ENCODE measurements at regions not wholly inside any gene's neighbourhood (a gene's known extent, or its start where the extent isn't known, plus 50 kb on each side); places are given as distances from the start of the nearest gene placed in this dataset.

GRCh38 chr22:49039625-49040024 is 788.0 kb downstream of the BRD1 start (continued):
- peak; percentile 93 for TF ChIP-seq TEAD3 (CRISPR knock-in tag; optimal IDR thresholded peaks at IDR 0.05; ENCODE audit: borderline replicate concordance)
- no peak for TF ChIP-seq LBX2 (CRISPR knock-in tag; IDR thresholded peaks at IDR 0.05; ENCODE audit: borderline replicate concordance)
- no peak for TF ChIP-seq SNRNP70 (IDR thresholded peaks at IDR 0.05; ENCODE audit: low read depth, low read length)
- peak; percentile 79 for TF ChIP-seq HNF4A (CRISPR knock-in tag; IDR thresholded peaks at IDR 0.05)
- no peak for TF ChIP-seq THYN1 (CRISPR knock-in tag; IDR thresholded peaks at IDR 0.05; ENCODE audit: borderline replicate concordance, low read depth)
- TF ChIP-seq ZNF12 (CRISPR knock-in tag; IDR thresholded peaks at IDR 0.05), result no peak
- TF ChIP-seq ZNF296 (CRISPR knock-in tag; conservative IDR thresholded peaks at IDR 0.05), result no peak
- TF ChIP-seq ZSCAN31 (CRISPR knock-in tag; IDR thresholded peaks at IDR 0.05; ENCODE audit: low read depth), result no peak
- TF ChIP-seq ZNF431 (CRISPR knock-in tag; IDR thresholded peaks at IDR 0.05; ENCODE audit: borderline replicate concordance, low read depth), result no peak
- no peak for TF ChIP-seq ZMYM3 (CRISPR knock-in tag; IDR thresholded peaks at IDR 0.05)
- no peak for TF ChIP-seq ZNF282 (IDR thresholded peaks at IDR 0.05; ENCODE audit: partially characterized antibody)
- TF ChIP-seq ZNF766 (CRISPR knock-in tag; IDR thresholded peaks at IDR 0.05; ENCODE audit: borderline replicate concordance), result 0 out of 2 replicates have a peak, but pooled peaks have one; percentile 38
- peak; percentile 31; the same call in 1 of the 2 replicates for TF ChIP-seq HNF4G (IDR thresholded peaks at IDR 0.05; ENCODE audit: borderline replicate concordance, low read depth, low read length)
- no peak for TF ChIP-seq HNF4G (CRISPR knock-in tag; IDR thresholded peaks at IDR 0.05; ENCODE audit: borderline replicate concordance, low read depth)

DNA sequence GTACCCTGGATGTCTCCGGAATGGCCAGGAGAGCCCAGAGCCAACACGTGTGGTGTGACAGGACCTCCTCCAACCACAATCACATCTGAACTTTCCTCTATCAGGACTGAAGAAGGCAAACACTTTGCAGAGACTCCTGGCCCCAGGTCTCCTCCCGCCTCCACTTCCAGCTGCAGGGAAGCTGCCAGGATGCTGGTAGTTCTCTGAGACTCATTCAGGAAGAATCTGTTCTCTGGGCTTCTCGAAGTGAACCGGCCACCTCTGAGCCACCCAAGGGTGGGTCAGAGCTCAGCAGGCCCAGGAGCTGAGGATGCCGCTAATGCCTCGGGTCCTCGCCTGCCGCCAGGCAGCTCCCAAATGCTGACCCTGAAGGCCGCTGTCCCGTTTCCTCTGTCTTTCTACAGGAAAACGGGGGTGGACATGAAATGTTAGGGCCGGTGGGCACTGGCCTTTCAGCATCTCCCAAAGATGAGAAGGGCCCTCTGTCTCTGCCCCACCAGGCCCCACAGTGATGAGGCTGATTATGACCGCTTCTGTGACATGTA is 789.9 kb downstream of the BRD1 start:
- Histone ChIP-seq H3K9me3 (ENCODE audit: low read length) (no peaks in the 10 kb centered on the region), H4K20me1 (ENCODE audit: insufficient read depth, low read length) (no peaks in the 10 kb centered on the region), H3K27me3 (ENCODE audit: control insufficient read depth in 1 of 2, insufficient read depth in 2 of 2, low read length in 2 of 2) (peaks cover 3 to 46% of the 10 kb centered on the region in 2 experiments; a peak in 4 of 5 replicates), H3K9ac (ENCODE audit: insufficient read depth, low read depth, low read length) (no peak overlapping the region), H3K4me3 (replicated peaks in 1 of 3; ENCODE audit: insufficient read depth in 1 of 3, low read depth in 2 of 3, low read length in 3 of 3) (no peak overlapping the region), H2AFZ (ENCODE audit: low read length) (no peak overlapping the region), H3K36me3 (replicated peaks in 1 of 2; ENCODE audit: control insufficient read depth in 1 of 2, insufficient read depth in 2 of 2, low read length in 2 of 2) (no peaks in the 10 kb centered on the region), H3K4me1 (ENCODE audit: insufficient read depth, low read length) (peaks cover 12% of the 10 kb centered on the region), H3K27ac (ENCODE audit: extremely low read length, insufficient read depth, low read length) (no peak overlapping the region), H3K79me2 (ENCODE audit: insufficient read depth, low read length) (no peaks in the 10 kb centered on the region), H3K4me2 (ENCODE audit: low read depth, low read length) (no peak overlapping the region)
- CTCF ChIA-PET (ENCODE audit: low intra/inter-chr PET ratio, low total read pairs), result no interaction called here
- DNase-seq (ENCODE audit: low spot score) (no peak), FAIRE-seq (no peak), ATAC-seq (no peak)
- in situ Hi-C loops (cut with HindIII; ENCODE audit: extremely low pct_ligation_motif_present, low pct_unique_long_range_greater_than_20kb) (no loop called here), intact Hi-C loops (cut with micrococcal nuclease; ENCODE audit: unreplicated experiment) (no loop called here)
- 63% methylated on average over 2 of the region's 14 CpGs for WGBS (ENCODE audit: low lambda C conversion rate)
- no TSS peak for BruUV-seq (replicated peaks)
- POLR2A ChIA-PET, result no interaction called here
- TF ChIP-seq NCOA1 (CRISPR knock-in tag; IDR thresholded peaks at IDR 0.05) (no peak), ESRRA (CRISPR knock-in tag; IDR thresholded peaks at IDR 0.05; ENCODE audit: low read depth) (no peak), NFIC (IDR thresholded peaks at IDR 0.05; ENCODE audit: low read length) (no peak), ZNF564 (CRISPR knock-in tag; IDR thresholded peaks at IDR 0.05) (no peak), ZNF33B (CRISPR knock-in tag; IDR thresholded peaks at IDR 0.05) (no peak), TMF1 (CRISPR knock-in tag; IDR thresholded peaks at IDR 0.05; ENCODE audit: low read depth) (no peak), MIXL1 (CRISPR knock-in tag; IDR thresholded peaks at IDR 0.05) (no peak), SCMH1 (CRISPR knock-in tag; IDR thresholded peaks at IDR 0.05; ENCODE audit: borderline replicate concordance) (no peak), PAF1 (CRISPR knock-in tag; IDR thresholded peaks at IDR 0.05) (no peak), NR1H2 (CRISPR knock-in tag; IDR thresholded peaks at IDR 0.05; ENCODE audit: borderline replicate concordance, low read depth) (no peak), KDM5B (CRISPR knock-in tag; IDR thresholded peaks at IDR 0.05; ENCODE audit: borderline replicate concordance) (no peak), RFXANK (CRISPR knock-in tag; IDR thresholded peaks at IDR 0.05) (no peak)
- TF ChIP-seq, protein P1, sequence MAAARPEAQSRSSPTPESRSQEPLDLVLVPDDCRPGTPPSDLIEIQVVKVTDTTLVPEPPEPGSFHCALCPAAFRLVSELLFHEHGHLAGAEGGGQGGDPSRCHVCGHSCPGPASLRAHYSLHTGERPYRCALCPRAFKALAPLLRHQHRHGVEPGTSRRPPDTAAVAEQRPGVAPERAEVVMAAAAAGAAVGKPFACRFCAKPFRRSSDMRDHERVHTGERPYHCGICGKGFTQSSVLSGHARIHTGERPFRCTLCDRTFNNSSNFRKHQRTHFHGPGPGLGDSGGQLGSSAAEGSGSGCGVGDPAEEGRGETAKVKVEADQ (CRISPR knock-in tag; IDR thresholded peaks at IDR 0.05; ENCODE audit: borderline replicate concordance), result no peak

All from HepG2 (cell line).